ENCODE measurements at regions not wholly inside any gene's neighbourhood (a gene's known extent, or its start where the extent isn't known, plus 50 kb on each side); places are given as distances from the start of the nearest gene placed in this dataset.

GRCh38 chr14:87540339-87540738, 452.6 kb downstream of the GALC start:
- DNase-seq (ENCODE audit: low read depth) = no peak
- H3K4me3 ChIP-seq (ENCODE audit: low read depth, low read length) = no peak overlapping the region
- in situ Hi-C loops (cut with HindIII; ENCODE audit: low sequenced_read_pairs) = no loop called here
- no peak for TF ChIP-seq CTCF (IDR thresholded peaks at IDR 0.05; ENCODE audit: low read depth, low read length, missing control alignments)

GRCh38 chr14:87529081-87529480, 463.9 kb downstream of the GALC start:
- TF ChIP-seq CTCF (IDR thresholded peaks at IDR 0.05; ENCODE audit: low read depth, low read length, missing control alignments) = no peak
- DNase-seq (ENCODE audit: low read depth) = no peak
- H3K4me3 ChIP-seq (ENCODE audit: low read depth, low read length) = no peak overlapping the region
- in situ Hi-C loops (cut with HindIII; ENCODE audit: low sequenced_read_pairs) = no loop called here

- in situ Hi-C loops (cut with HindIII; ENCODE audit: low sequenced_read_pairs) = no loop called here
- no peak for TF ChIP-seq CTCF (IDR thresholded peaks at IDR 0.05; ENCODE audit: low read depth, low read length, missing control alignments)
- DNase-seq (ENCODE audit: low read depth) = no peak
- H3K4me3 ChIP-seq (ENCODE audit: low read depth, low read length) = no peak overlapping the region
Measured at GRCh38 chr14:87526731-87527130, 466.3 kb downstream of the GALC start.

- in situ Hi-C loops (cut with HindIII; ENCODE audit: low sequenced_read_pairs) = no loop called here
- H3K4me3 ChIP-seq (ENCODE audit: low read depth, low read length) = no peak overlapping the region
- TF ChIP-seq CTCF (IDR thresholded peaks at IDR 0.05; ENCODE audit: low read depth, low read length, missing control alignments) = no peak
- no peak for DNase-seq (ENCODE audit: low read depth)
Measured at GRCh38 chr14:87524011-87524410, 469.0 kb downstream of the GALC start.

GRCh38 chr14:87522575-87522974, 470.4 kb downstream of the GALC start:
- H3K4me3 ChIP-seq (ENCODE audit: low read depth, low read length) = no peak overlapping the region
- no peak for DNase-seq (ENCODE audit: low read depth)
- no peak for TF ChIP-seq CTCF (IDR thresholded peaks at IDR 0.05; ENCODE audit: low read depth, low read length, missing control alignments)
- in situ Hi-C loops (cut with HindIII; ENCODE audit: low sequenced_read_pairs) = no loop called here

- no peak for TF ChIP-seq CTCF (IDR thresholded peaks at IDR 0.05; ENCODE audit: low read depth, low read length, missing control alignments)
- no peak for DNase-seq (ENCODE audit: low read depth)
- in situ Hi-C loops (cut with HindIII; ENCODE audit: low sequenced_read_pairs) = no loop called here
- no peak overlapping the region for H3K4me3 ChIP-seq (ENCODE audit: low read depth, low read length)
Measured at GRCh38 chr14:87508333-87508732, 484.6 kb downstream of the GALC start.

GRCh38 chr14:87503711-87504110, 489.3 kb downstream of the GALC start:
- in situ Hi-C loops (cut with HindIII; ENCODE audit: low sequenced_read_pairs) = no loop called here
- H3K4me3 ChIP-seq (ENCODE audit: low read depth, low read length) = no peak overlapping the region
- no peak for DNase-seq (ENCODE audit: low read depth)
- no peak for TF ChIP-seq CTCF (IDR thresholded peaks at IDR 0.05; ENCODE audit: low read depth, low read length, missing control alignments)

Data from astrocyte of the cerebellum (primary cell).